ENCODE measurements at regions not wholly inside any gene's neighbourhood (a gene's known extent, or its start where the extent isn't known, plus 50 kb on each side); places are given as distances from the start of the nearest gene placed in this dataset.

- no peak for TF ChIP-seq ZFX (IDR thresholded peaks at IDR 0.05; ENCODE audit: borderline replicate concordance)
- TF ChIP-seq CTCF (IDR thresholded peaks at IDR 0.05): no peak
- no peak overlapping the region for H3K27ac ChIP-seq
Observed at GRCh38 chr5:145076040-145076439, 759.1 kb downstream of the PRELID2 start.

- no peak for TF ChIP-seq CTCF (IDR thresholded peaks at IDR 0.05)
- no peak for TF ChIP-seq ZFX (IDR thresholded peaks at IDR 0.05; ENCODE audit: borderline replicate concordance)
- H3K27ac ChIP-seq: no peak overlapping the region
Observed at GRCh38 chr5:145072889-145073288, 762.3 kb downstream of the PRELID2 start.

- TF ChIP-seq ZFX (IDR thresholded peaks at IDR 0.05; ENCODE audit: borderline replicate concordance) (no peak), CTCF (IDR thresholded peaks at IDR 0.05) (no peak)
- H3K27ac ChIP-seq: no peak overlapping the region
Observed at GRCh38 chr5:145068721-145069120, 766.4 kb downstream of the PRELID2 start.

- no peak overlapping the region for H3K27ac ChIP-seq
- no peak for TF ChIP-seq CTCF (IDR thresholded peaks at IDR 0.05)
- TF ChIP-seq ZFX (IDR thresholded peaks at IDR 0.05; ENCODE audit: borderline replicate concordance): no peak
Observed at GRCh38 chr5:145062280-145063062, 772.7 kb downstream of the PRELID2 start.

GRCh38 chr5:145056800-145057199 lies 778.3 kb downstream of the PRELID2 start:
- H3K27ac ChIP-seq: no peak overlapping the region
- no peak for TF ChIP-seq CTCF (IDR thresholded peaks at IDR 0.05)
- no peak for TF ChIP-seq ZFX (IDR thresholded peaks at IDR 0.05; ENCODE audit: borderline replicate concordance)

GRCh38 chr5:145050181-145050580 lies 785.0 kb downstream of the PRELID2 start:
- no peak overlapping the region for H3K27ac ChIP-seq
- TF ChIP-seq ZFX (IDR thresholded peaks at IDR 0.05; ENCODE audit: borderline replicate concordance) (no peak), CTCF (IDR thresholded peaks at IDR 0.05) (no peak)

- TF ChIP-seq ZFX (IDR thresholded peaks at IDR 0.05; ENCODE audit: borderline replicate concordance) (no peak), CTCF (IDR thresholded peaks at IDR 0.05) (no peak)
- no peak overlapping the region for H3K27ac ChIP-seq
Observed at GRCh38 chr5:145044970-145045369, 790.2 kb downstream of the PRELID2 start.

Data from 22Rv1 (cell line).